Fibroblast of skin of back (primary cell): ENCODE measurements at regions not wholly inside any gene's neighbourhood (a gene's known extent, or its start where the extent isn't known, plus 50 kb on each side); places are given as distances from the start of the nearest gene placed in this dataset.
"Not testable (repeated sequence)": the region's sequence is repeated elsewhere in the genome, so short reads cannot be mapped to it uniquely, and the experiment has no call there.

Experiments
- DNase-seq: peaks from one replicate; pipeline ENCODE4 v3.0.0-alpha.2; 2013

DNA sequence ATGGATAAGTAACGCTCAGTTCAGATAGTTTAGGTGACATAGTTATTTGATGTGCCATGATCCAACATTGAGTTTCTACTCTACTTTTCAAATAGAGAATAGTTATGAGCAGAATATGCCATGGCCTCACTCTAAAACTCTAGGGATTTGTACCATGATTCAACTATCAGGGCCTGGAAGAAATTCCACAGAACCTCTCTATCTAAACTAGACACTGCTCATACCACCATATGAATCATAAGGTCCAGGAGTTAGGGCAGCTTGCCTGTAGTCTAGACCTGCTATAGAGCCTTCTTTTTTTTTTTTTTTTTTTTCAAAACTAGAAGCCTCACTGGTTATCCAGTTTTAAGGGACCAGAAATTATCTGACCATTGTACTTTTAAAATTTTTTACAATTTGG lies 571.8 kb upstream of the IMPG1 start:
- DNase-seq, result peak; percentile 39

DNA sequence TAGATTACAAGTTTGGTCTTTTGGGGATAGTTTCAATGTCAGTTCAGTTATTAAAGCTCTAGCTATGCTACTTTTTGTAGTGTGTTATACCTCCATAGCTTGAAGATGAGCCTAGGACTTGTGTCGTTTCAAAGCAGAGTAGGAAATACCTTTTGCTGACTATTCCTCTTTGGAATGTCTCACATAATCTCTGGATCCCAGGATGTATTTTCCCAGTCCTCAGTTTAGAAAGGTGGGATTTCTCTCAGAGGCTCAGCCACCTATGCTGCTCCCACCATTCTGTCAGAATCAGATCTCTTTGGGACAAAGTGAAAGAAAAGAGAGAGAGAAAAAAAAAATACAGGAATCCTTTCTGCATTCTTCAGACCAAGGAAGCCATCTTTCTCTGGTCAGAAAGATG lies 567.5 kb upstream of the IMPG1 start:
- DNase-seq, result no peak

DNA sequence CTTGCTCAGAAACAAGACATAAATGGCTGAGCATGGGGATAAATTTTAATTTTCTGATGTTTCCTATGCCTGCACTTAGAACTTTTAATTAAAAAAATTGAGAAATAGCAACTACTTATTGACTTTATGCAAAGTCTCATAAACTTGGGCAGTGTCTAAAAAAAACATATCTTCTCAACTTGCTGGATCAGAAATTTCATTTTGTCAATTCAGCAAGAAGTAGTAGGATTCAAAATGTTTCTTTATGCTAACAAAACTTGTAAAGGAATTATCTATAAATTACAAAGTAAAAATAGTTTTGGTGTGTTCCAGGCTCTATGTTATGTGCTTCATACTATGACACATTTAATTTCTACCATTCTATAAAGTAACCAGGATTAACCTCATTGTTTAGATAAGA lies 562.2 kb upstream of the IMPG1 start:
- DNase-seq, result no peak

DNA sequence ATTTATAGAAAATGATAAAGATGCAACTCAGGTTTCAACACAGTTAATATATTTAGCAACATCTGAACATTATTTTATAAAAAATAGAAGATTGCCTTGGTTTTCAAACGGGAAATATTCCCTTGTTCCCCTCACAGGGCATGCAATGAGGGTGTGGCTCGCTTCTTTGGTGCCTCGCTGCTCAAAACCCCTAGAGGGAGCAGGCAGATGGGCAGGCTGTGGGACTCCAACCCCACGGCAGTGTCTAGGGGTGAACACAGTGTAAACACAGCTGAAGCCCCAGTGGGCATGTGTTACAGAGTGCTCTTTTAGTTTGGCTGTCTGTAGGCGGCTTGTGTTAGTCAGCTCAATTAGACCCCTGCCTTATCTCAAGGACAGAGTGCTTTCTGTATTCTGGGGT lies 560.8 kb upstream of the IMPG1 start:
- DNase-seq, result no peak

DNA sequence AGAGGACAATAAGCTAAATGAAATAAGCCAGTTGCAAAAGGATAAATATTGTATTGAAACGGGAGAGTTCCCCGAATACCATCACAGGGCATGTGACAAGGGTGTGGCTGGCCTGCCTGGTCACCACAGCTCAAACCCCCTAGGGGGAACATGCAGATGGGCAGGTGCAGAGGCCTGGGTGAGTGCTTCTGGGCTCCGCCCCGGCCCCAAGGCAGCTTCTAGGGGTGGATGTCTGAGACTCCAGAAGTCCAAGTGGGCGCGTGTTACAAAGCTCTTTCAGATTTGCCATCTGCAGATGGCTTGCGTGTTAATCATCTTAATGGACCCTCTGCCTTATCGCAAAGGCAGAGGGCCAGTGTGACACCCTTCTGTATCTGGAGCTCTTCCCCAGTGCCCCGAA lies 559.2 kb upstream of the IMPG1 start:
- DNase-seq, result no peak

DNA sequence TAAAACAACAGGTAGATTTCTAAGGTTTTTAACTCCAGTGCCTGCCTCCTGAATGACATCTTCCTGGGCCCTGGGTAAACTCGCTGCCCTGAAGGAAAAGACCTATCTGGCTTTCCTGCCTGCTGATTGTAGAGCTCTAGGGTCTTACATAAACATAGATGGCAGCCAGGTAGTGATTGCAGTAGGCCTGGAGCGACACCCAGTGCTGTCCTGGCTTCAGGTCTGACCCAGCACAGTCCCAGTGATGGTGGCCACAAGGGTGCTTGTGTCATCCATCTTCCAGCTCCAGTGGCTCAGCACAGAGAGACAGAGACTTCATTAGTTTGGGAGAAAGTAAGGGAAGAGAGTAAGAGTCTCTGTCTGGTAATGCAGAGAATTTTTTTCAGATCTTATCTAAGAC lies 542.9 kb upstream of the IMPG1 start:
- DNase-seq, result no peak

DNA sequence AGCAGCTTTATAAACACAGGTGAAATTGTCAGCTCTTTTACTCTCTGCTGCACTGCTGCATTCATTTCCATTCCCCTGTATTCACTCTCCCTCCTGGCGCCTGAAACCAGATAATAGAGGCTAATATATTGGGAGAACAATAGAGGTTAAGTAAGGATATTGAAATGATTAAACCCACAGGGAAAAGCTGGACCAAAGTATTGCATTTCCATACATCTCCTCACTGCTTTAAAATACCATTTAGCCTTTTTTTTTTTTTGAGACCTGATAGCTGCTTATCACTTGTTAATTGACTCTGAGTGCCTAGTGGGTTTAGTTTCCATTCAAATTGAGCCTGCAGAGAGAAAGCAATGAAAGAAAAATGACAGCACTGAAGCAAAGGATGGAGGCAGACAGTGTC lies 540.5 kb upstream of the IMPG1 start:
- no peak for DNase-seq

DNA sequence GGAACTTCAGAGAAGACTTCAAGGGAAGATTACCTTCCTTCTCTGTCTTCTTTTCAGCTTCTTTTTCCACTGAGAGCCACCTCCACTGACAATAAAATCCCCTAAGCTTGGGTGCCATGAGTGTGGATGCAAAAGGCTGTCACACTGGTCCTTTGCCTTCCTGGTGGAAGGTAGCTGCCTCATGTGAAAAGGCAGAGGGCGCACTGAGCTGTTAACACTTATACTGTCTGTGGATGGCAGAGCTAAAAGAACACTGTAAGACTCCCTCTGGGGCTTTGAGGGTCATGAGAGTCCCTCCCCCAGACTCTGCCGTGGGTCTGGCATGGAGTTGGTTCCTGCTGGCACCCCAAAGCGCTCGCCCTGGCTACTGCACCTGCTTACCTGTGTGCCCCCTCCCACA lies 536.7 kb upstream of the IMPG1 start:
- DNase-seq, result no peak

DNA sequence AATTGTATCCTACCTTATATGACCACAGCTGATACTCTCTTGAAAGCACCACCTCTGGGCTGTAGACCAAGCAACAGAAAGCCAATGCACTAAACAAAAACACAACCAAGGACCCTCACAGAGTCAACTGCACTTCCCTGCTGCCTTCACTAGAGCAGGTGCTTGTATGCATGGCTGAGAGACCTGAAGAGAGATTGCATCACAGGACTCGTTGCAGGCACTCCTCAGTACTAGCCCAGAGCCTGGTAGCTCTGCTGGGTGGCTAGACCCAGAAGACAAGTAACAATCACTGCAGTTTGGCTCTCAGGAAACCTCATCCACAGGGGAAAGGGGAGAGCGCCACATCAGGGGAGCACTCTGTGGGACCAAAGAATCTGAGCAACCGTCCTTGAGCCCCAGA lies 521.6 kb upstream of the IMPG1 start:
- no peak for DNase-seq

DNA sequence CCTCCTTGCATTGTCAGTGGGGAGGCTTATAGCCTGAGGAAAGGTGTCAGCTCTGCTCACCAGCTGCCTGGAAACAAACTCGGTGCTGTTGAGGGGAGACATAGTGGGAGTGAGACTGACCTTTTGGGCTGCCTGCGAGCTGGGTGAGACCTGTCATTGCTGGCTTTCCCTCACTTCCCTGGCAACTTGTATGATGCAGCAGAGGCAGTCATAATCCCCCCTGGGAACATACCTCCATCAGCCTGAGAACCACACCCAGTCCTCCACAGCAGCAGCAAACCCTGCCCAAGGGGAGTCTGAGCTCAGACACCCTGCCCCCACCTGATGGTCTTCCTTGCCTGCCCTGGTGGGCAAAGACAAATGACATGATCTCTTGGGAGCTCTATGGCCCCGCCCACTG lies 521.2 kb upstream of the IMPG1 start:
- no peak for DNase-seq

DNA sequence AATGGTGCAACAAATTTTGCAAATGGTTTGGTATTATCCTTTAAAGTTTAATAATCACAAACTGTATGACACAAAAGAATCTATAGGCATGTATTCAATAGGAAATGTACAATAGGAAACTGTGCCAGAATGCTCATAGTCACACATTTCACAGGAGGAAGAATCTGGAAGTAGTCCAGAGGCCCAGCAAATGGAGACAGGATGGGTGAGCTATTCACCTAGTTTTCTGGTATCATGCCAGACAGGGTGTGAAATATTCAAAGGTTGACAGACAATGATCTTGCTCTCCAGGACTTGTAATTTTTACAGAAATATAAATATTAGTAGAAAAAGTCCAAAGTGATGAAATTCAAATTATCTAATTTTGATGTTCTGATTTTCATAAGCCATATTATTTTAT lies 520.1 kb upstream of the IMPG1 start:
- no peak for DNase-seq

DNA sequence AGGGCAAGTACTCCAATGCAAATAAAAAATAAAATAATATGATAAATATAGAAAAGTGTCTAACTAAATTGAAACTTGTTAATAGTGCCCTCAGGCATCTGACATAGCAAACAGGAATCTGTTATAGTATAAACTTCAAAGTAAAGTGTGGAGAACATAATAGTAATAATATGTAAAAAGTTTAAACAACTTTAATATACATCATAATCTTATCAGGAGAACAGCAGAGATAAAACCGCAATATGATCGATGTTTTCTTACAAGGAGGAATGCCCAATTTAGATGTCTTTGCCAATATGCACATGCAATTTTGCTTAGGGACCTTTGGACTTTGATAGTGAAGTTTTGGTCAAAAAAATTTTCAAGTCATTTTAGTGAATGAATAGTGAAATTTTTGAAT lies 514.8 kb upstream of the IMPG1 start:
- DNase-seq, result no peak

DNA sequence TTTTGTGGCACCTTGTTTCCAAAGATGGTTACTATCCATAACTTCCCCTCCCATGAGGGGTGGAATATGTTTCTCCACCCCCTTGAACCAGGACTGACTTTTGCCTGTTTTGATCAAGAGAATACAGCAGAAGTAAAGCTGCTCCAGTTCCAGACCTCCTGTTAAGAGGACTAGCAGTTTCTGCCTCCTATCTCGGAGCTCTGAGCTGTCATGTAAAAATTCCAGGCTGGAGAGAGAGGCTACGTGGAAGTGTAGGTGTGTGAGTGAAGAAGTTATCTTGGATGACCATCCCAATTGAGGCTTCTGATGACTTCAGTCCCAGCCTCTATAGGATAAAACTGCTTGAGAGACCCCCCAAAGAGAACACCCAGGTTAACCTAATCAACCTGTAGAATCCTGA lies 511.7 kb upstream of the IMPG1 start:
- no peak for DNase-seq

DNA sequence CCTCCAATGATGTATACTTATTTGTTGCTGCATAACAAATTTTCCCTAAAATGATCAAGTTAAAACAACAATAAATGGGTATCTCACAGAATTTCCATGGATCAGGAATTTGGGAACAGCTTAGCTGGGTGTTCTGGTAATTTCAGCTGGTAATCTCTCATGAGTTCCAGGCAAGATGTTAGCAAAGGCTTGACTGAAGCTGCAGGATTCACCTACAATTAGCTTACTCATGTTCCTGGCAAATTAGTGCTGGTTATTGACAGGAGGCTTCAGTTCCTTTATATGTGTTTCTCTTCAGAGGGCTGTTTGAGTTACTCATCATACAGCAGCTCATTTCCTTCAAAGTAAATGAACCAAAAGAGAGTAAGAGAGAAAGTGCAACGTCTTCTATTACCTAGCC lies 506.3 kb upstream of the IMPG1 start:
- no peak for DNase-seq

DNA sequence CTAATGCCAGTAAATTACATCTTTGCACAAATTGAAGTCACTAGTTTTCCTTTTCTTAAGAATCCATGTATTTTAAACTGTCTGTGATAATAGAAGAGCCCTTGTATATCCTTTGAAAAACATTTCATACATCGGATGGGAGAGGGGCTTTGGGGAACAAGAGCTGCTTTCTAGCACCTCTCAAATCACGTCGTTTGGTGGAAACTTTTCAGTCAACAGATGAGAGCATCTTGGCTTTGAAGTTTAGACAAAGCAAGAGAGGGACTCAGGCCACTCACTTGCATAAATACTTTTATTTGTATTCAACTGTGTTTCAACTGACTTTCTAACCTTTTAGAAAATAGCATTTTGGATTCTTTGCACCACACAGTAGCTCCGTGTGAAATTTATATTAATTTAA lies 502.3 kb upstream of the IMPG1 start:
- DNase-seq, result no peak

DNA sequence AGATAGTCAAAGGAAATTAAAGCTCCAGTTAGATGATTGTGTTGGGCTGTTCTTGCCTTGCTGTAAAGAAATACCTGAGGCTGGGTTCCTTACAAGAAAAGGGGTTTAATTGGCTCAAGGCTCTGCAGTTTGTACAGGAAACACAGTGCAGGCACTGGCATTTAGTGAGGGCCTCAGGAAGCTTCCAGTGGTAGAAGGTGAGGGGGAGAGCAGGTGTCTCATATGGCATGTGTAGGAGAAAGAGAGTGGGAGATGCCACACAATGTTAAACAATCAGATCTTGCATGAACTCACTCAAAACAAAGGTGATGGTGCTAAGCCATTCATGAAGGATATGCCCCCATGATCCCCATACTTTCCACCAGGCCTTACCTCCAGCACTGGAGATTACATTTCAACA lies 493.5 kb upstream of the IMPG1 start:
- no peak for DNase-seq

DNA sequence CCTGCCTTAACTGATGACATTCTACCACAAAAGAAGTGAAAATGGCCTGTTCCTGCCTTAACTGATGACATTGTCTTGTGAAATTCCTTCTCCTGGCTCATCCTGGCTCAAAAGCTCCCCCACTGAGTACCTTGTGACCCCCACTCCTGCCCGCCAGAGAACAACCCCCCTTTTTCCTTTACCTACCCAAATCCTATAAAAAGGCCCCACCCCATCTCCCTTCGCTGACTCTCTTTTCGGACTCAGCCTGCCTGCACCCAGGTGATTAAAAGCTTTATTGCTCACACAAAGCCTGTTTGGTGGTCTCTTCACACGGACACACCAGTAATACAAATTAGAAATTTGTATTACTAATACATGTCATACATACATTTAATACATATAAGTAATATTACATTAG lies 489.9 kb upstream of the IMPG1 start:
- DNase-seq, result not testable (repeated sequence)

DNA sequence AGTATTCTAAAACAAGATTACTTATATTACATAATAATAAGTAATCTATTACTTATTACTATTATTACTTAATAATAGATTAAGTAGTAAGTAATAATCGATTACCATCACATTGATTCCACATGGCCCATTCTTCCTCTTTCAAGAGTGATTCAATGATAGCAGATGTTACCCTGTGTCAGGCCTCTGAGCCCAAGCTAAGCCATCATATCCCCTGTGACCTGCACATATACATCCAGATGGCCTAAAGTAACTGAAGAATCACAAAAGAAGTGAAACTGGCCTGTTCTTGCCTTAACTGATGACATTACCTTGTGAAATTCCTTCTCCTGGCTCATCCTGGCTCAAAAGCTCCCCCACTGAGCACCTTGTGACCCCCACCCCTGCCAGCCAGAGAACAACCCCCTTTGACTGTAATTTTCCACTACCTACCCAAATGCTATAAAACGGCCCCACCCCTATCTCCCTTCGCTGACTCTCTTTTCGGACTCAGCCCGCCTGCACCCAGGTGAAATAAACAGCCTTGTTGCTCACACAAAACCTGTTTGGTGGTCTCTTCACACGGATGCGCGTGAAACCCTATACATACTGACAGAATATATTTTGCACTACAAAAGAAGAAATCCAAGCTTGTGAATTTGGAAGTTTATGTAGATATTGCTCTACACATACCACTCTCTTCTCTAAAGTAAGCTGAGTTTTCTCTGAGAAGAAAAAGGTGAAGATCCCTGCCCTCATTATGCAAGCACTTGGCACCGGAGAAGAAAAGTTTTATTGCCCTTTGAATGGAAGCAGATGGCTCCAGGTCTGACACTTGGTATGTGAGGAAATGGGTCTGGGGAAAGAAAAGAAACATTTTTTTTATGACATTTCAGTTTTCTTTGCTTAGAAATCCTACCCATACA lies 488.6 kb upstream of the IMPG1 start:
- DNase-seq, result not testable (repeated sequence)

DNA sequence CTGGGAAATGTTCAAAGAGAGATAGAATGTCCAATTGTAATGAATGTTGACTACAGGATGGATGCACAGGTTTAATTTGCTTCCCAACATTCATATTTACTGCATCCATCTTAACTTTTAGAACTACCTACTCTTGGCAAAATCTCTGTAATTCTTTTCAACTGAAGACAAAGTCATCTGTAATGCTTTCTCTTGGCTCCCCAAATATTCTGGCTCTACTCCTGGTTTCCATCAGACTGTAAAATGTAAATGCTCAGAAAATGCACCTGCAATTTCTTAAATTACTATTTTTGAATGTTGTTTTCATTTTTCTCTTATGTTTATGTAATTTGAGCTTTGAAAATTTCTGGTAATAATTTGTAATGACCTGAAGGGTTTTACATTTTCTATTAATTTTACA lies 480.8 kb upstream of the IMPG1 start:
- DNase-seq, result no peak

DNA sequence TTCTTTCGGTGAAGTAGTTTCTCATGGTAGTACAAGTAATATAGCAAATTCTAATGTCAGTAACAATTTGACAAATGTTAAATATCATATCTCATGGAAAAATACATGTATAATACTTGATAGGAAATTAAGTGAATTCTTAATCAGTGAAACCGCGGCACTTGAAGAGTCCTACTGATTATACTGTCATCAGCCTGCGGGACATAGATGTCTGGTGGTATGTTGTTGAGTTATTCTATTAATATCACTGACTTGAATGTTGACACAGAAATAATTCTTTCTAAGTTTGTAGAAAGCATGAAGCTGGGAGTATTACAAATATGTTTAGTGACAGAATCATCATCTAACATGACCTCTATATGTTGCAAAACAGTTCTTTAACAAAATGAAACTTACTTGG lies 479.8 kb upstream of the IMPG1 start:
- DNase-seq, result no peak

DNA sequence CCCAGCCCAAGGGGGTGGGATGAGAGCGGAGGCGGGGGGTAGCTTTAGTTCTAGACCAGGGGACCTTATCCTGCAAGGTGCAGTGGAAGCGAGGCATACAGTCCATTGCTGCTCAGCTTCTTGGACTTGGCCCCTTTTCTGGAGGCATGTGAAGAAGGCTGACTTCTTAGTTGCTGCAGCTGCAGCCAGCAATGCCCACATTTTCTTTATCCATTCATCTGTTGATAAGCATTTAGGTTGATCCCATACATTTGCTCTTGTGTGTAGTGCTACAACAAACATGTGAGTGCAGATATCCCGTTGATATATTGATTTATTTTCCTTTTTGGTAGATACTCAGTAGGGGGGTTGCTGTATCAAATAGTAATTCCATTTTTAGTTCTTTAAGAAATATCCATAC lies 461.2 kb upstream of the IMPG1 start:
- no peak for DNase-seq

DNA sequence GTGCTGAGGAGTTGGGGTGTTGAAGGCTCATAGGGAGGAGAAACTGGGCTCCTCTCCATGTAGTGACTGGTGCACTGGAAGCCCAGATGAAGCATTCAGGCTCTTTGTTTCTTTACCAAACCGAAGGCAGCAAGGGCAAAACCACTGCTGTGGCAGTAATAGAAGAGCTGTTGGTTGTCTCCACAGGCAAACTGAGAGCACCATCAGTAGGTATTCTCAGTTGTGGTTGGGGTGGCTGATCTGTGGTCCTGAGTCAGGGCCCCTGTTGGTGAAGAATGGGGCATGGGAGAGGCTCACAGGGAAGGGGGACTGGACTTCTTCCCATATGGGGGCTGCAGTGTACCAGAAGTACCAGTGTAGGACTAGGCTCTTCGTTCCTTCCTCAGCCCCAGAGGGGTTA lies 460.2 kb upstream of the IMPG1 start:
- no peak for DNase-seq

DNA sequence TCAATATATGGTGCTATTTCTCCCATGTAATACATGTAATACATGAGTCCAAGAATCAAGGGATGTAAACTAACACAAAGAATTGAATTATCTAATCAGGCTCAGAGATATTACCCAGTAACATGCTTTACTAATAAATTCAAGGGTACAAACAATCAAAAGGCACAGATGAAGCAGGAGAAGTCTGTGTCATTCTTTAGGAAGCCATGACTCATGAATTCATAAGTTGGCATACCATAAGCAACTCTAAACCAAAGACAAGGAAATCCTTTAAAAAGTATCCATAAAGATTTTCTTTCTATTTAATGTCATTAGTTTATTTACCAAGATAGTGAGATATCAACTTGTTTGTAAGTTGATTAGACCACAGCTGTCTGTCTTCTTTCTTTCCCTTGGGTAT lies 446.0 kb upstream of the IMPG1 start:
- DNase-seq, result peak; percentile 3

DNA sequence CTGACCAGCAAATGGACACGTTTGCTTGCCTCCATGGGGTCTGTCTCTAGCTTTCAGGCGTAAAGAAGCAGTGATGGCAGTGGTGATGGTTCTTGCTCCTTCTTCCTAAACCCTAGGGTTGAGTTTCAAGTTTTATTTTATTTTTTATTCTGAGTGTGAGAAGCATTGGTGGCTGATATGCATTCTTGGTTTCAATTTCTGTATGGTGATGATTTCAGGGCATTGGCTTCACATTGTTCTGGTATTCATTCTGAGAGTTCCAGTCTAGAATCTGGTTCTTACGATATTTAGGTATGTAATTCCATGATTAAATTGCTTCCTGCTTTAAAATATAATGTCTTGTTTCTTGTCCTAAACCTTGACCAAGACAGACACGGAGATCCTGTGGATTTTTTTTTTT lies 444.5 kb upstream of the IMPG1 start:
- no peak for DNase-seq

DNA sequence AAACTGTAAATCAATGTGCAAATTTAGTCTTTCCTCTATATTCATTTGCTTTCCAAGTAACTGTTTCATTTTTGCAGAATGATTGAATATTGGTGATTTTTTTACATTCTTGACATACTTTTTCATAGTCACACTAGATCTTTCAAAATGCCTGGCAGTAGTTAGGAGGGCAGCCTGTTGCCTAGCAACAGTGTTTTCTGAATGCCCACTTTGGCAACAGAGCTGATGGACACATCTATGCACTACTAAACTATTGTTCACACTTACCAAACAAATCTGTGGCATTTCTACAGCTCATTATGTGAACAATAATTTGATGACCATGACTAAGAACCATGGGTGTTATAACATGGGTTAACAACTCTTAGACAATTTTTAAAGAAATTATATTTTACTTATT lies 438.0 kb upstream of the IMPG1 start:
- DNase-seq, result no peak
